GM13976 (cell line): ENCODE measurements at regions not wholly inside any gene's neighbourhood (a gene's known extent, or its start where the extent isn't known, plus 50 kb on each side); places are given as distances from the start of the nearest gene placed in this dataset.

ENCODE experiments used
- DNase-seq: peaks from one replicate; pipeline ENCODE4 v3.0.0; 2012; ENCODE audit warnings: low spot score
- in situ Hi-C: fragments of 300-500 bp; cut with MboI; formaldehyde crosslinking; loops from one replicate; pipeline ENCODE4 v1.12.0; 2022; ENCODE audit warnings: low sequenced_read_pairs, mixed read lengths, inconsistent platforms; ENCODE audit not compliant: unreplicated experiment
- TF ChIP-seq, protein P1 (sequence below): IDR thresholded peaks from 2 replicates; pipeline ENCODE4 v1.5.1; 2012; ENCODE audit warnings: borderline replicate concordance, mild to moderate bottlenecking; ENCODE audit not compliant: insufficient read depth; ENCODE audit errors: extremely low read depth, missing control alignments, control extremely low read depth

DNA sequence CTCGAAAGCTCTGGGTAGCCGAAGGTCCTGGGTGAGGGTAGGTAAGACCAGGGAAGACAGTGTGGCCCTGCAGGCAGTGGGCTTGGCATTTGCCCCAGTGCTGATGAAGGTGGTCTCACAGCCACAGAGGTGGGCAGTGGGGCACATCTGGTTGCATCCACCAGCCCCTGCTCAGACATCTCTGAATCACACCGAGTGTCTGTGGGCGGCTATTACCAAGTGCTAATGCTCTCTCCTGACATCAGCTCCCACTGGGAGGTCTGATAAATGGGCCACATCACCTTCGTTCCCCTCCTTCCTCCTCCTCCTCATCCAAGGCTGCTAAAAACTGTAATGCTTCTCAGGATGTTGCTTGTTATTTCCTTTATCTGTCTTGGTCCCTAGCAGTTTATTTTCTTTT lies 330.9 kb upstream of the COBL start:
- in situ Hi-C loops, result no loop called here
- TF ChIP-seq, protein P1, sequence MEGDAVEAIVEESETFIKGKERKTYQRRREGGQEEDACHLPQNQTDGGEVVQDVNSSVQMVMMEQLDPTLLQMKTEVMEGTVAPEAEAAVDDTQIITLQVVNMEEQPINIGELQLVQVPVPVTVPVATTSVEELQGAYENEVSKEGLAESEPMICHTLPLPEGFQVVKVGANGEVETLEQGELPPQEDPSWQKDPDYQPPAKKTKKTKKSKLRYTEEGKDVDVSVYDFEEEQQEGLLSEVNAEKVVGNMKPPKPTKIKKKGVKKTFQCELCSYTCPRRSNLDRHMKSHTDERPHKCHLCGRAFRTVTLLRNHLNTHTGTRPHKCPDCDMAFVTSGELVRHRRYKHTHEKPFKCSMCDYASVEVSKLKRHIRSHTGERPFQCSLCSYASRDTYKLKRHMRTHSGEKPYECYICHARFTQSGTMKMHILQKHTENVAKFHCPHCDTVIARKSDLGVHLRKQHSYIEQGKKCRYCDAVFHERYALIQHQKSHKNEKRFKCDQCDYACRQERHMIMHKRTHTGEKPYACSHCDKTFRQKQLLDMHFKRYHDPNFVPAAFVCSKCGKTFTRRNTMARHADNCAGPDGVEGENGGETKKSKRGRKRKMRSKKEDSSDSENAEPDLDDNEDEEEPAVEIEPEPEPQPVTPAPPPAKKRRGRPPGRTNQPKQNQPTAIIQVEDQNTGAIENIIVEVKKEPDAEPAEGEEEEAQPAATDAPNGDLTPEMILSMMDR, result no peak
- DNase-seq, result no peak

DNA sequence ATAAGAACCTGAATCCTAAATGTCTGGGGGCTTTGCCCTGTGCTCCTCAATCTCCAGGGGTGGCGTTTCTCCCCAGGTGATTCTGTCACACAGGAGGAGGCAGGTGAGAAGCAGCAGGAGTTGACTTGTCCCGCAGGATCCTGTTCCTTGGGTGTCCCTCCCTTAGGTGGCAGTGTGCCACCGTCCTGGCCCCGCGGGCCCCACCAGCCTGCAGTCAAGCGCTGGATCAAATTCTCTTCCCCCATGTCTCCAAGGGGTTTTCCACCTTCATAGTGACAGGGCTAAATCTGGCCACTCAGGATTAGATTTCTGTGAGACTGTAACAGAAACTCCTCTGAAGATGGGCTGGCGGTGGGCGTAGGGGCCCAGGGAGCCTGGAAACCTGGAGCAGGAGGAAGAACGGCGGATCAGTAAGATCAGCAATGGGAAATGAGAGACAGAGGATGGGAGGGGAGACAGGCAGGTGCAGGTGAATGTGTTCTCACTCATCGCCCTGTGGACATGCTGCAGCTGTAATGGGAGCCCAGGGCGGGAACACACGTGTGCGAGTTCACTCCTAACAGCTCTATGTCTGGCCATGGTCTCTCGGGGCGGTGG lies 329.2 kb upstream of the COBL start:
- in situ Hi-C loops, result no loop called here
- no peak for DNase-seq
- TF ChIP-seq, protein P1, result no peak

DNA sequence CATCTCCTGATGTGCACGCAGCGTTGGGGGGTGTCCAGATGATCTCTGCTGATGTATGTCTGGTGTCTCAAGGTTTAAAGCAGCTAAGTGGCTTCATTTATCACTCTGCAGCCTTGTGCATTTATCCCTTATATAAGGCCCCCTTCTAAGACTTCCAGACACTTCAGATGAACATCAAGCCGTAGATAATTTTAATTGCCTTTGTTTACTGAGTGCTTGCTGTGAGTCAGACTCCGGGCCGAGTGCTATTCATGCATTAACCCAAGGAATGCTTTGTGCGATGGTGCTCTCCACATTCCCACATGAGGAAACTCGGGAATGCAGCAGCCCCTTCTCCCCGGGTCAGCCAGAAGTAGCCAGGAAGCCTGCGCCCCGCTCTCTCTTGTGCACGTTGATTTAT lies 328.6 kb upstream of the COBL start:
- TF ChIP-seq, protein P1, result no peak
- no peak for DNase-seq
- in situ Hi-C loops, result no loop called here

DNA sequence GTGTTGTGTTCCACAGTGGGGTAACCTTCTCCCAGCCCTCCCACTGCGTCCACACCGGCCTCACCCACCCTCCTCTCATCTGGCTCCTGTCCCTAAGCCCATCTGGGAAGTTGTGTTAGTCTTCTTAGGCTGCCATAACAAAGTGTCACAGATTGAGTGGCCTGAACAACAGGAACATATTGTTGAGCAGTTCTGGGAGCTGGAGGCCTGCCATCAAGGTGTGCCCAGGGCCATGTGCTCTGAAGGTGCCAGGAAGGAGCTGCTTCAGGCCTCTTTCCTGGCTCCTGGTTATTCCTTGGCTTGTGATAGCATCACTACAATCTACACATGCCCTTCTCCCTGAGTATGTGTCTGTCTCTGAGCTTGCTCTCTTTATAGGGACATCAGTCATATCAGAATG lies 327.6 kb upstream of the COBL start:
- TF ChIP-seq, protein P1, result no peak
- no peak for DNase-seq
- in situ Hi-C loops, result no loop called here

DNA sequence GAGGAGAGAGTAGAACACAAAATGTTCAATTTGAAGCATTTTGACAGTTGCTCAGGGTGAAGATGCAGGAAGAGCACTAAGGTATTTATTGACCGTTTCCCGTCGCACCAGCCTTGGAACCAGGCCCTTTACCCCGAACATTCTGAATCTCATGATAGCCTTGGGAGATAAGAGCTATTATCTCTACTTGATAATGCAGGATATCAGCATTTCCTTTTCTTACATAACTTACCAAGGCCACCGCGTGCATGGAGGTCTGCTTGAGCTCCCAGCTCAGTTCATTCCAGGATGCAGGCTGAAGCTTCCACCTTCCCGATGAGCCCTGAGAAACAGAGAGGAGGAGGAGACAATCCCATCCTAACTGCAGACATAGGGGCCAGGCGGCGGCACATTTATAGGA lies 324.2 kb upstream of the COBL start:
- DNase-seq, result no peak
- in situ Hi-C loops, result no loop called here
- TF ChIP-seq, protein P1, result no peak

DNA sequence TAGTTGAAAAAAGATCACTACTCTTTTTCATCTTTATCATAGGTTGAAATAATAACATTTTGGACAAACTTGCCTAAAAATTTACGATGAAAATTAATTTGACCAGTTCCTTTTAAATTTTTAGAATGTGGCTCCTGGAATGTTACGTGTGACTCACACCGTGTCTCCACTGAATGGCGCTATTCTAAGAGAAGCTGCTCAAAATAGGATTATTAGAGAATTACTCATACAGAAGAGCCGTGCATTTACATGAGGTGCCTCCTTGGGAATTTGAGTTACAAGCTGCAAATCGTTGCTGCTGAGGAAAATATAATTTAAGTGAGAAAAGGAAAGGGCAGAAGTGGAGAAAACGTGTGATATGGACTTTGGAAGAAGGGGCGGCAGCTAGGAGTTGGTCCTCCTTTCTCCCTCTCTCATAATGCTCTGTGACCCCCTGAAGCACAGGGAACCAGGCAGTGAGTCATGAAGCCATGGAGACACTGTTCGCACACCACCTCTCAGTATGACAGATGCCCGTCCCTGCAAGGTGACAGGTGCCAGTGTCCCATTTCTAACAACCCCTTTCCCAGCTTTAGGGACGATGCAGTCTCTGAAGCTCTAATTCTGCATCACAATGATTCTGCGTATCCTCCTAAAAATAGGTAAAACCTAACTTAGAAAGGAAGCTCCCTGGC lies 323.2 kb upstream of the COBL start:
- no peak for DNase-seq
- in situ Hi-C loops, result no loop called here
- TF ChIP-seq, protein P1, result no peak
